ENCODE measurements at regions not wholly inside any gene's neighbourhood (a gene's known extent, or its start where the extent isn't known, plus 50 kb on each side); places are given as distances from the start of the nearest gene placed in this dataset.

- DNase-seq (ENCODE audit: low read depth), result no peak
Measured at GRCh38 chr3:64311424-64312061, 86.3 kb upstream of the PRICKLE2 start.

GRCh38 chr3:64308931-64309330, 83.7 kb upstream of the PRICKLE2 start:
- no peak for DNase-seq (ENCODE audit: low read depth)

GRCh38 chr3:64306745-64307144, 81.5 kb upstream of the PRICKLE2 start:
- no peak for DNase-seq (ENCODE audit: low read depth)

GRCh38 chr3:64305731-64306130, 80.5 kb upstream of the PRICKLE2 start:
- DNase-seq (ENCODE audit: low read depth), result no peak

- no peak for DNase-seq (ENCODE audit: low read depth)
Measured at GRCh38 chr3:64304828-64305410, 79.7 kb upstream of the PRICKLE2 start.

GRCh38 chr3:64303881-64304280, 78.6 kb upstream of the PRICKLE2 start:
- no peak for DNase-seq (ENCODE audit: low read depth)

GRCh38 chr3:64303401-64303800, 78.1 kb upstream of the PRICKLE2 start:
- no peak for DNase-seq (ENCODE audit: low read depth)

- no peak for DNase-seq (ENCODE audit: low read depth)
Measured at GRCh38 chr3:64301476-64301875, 76.2 kb upstream of the PRICKLE2 start.

GRCh38 chr3:64300790-64301423, 75.6 kb upstream of the PRICKLE2 start:
- no peak for DNase-seq (ENCODE audit: low read depth)

- no peak for DNase-seq (ENCODE audit: low read depth)
Measured at GRCh38 chr3:64299206-64299605, 73.9 kb upstream of the PRICKLE2 start.

- DNase-seq (ENCODE audit: low read depth), result no peak
Measured at GRCh38 chr3:64297563-64297962, 72.3 kb upstream of the PRICKLE2 start.

- DNase-seq (ENCODE audit: low read depth), result peak; percentile 61
Measured at GRCh38 chr3:64295594-64295993, 70.3 kb upstream of the PRICKLE2 start.

- no peak for DNase-seq (ENCODE audit: low read depth)
Measured at GRCh38 chr3:64294771-64295170, 69.5 kb upstream of the PRICKLE2 start.

- DNase-seq (ENCODE audit: low read depth), result no peak
Measured at GRCh38 chr3:64293121-64293520, 67.9 kb upstream of the PRICKLE2 start.

GRCh38 chr3:64291956-64292355, 66.7 kb upstream of the PRICKLE2 start:
- no peak for DNase-seq (ENCODE audit: low read depth)

GRCh38 chr3:64291345-64291744, 66.1 kb upstream of the PRICKLE2 start:
- DNase-seq (ENCODE audit: low read depth), result peak; percentile 57

GRCh38 chr3:64290864-64291263, 65.6 kb upstream of the PRICKLE2 start:
- no peak for DNase-seq (ENCODE audit: low read depth)

GRCh38 chr3:64290161-64290560, 64.9 kb upstream of the PRICKLE2 start:
- no peak for DNase-seq (ENCODE audit: low read depth)

GRCh38 chr3:64289622-64290021, 64.4 kb upstream of the PRICKLE2 start:
- DNase-seq (ENCODE audit: low read depth), result no peak

- no peak for DNase-seq (ENCODE audit: low read depth)
Measured at GRCh38 chr3:64278625-64279024, 53.4 kb upstream of the PRICKLE2 start.

- DNase-seq (ENCODE audit: low read depth), result no peak
Measured at GRCh38 chr3:64276131-64276530, 50.9 kb upstream of the PRICKLE2 start.

Data from non-pigmented ciliary epithelial cell (primary cell).